HEK293 (cell line): ENCODE measurements at regions not wholly inside any gene's neighbourhood (a gene's known extent, or its start where the extent isn't known, plus 50 kb on each side); places are given as distances from the start of the nearest gene placed in this dataset.

Source experiments
- CTCF ChIA-PET: fragments of 350-600 bp; formaldehyde crosslinking; extraction: SDS; loops from one replicate; lab custom pipeline; 2021; ENCODE audit warnings: antibody characterized with exemption; lab: Yijun Ruan, JAX
- POLR2A ChIA-PET: fragments of 300-600 bp; formaldehyde crosslinking; extraction: SDS; loops from one replicate; lab custom pipeline; 2020; ENCODE audit warnings: antibody characterized with exemption, inconsistent platforms; lab: Yijun Ruan, JAX
- H3K27ac ChIP-seq: fragments of 200-500 bp; sonication (Bioruptor generic); 2 replicates; pipeline ENCODE4 v1.5.1; 2014; ENCODE audit warnings: low read depth, low read length, control low read depth, inconsistent platforms; ENCODE audit errors: extremely low read depth
- H3K36me3 ChIP-seq, 2 experiments: fragments of 200-500 bp in 1 of 2; sonication (Bioruptor generic) in 1 of 2; 1 replicate in 1 of 2; 2 replicates in 1 of 2; pipeline ENCODE4 v1.5.1; 2014 to 2017; ENCODE audit warnings: inconsistent platforms in 2 of 2, low read length in 2 of 2; ENCODE audit not compliant: control insufficient read depth in 2 of 2, insufficient read depth in 1 of 2
- H3K4me1 ChIP-seq: fragments of 200-500 bp; sonication (Bioruptor generic); 2 replicates; pipeline ENCODE4 v1.5.1; 2014; ENCODE audit warnings: mild to moderate bottlenecking, low read length, inconsistent platforms; ENCODE audit not compliant: control insufficient read depth, insufficient read depth
- H3K4me3 ChIP-seq: 2 replicates; pipeline ENCODE4 v1.5.1; 2011; ENCODE audit warnings: low read depth, mild to moderate bottlenecking, control low read depth, low read length, moderate library complexity
- H3K9me3 ChIP-seq: fragments of 200-500 bp; sonication (Bioruptor generic); 2 replicates; pipeline ENCODE4 v1.5.1; 2014; ENCODE audit warnings: low read depth, low read length, inconsistent platforms; ENCODE audit not compliant: control insufficient read depth, insufficient read depth
- ATF2 ChIP-seq: fragments of 450-650 bp; formaldehyde crosslinking; IDR thresholded peaks from 2 replicates; pipeline ENCODE4 v1.5.1; 2016; ENCODE audit warnings: missing biosample characterization, missing genetic modification characterization, low read depth
- BCL11B ChIP-seq: fragments of 450-650 bp; formaldehyde crosslinking; IDR thresholded peaks from 2 replicates; pipeline ENCODE4 v1.5.1; 2016; ENCODE audit warnings: low read depth, missing biosample characterization, missing genetic modification characterization
- OSR2 ChIP-seq: fragments of 450-650 bp; formaldehyde crosslinking; IDR thresholded peaks from 2 replicates; pipeline ENCODE4 v1.5.1; 2016; ENCODE audit warnings: missing biosample characterization, missing genetic modification characterization
- PRDM4 ChIP-seq: fragments of 450-650 bp; formaldehyde crosslinking; IDR thresholded peaks from 2 replicates; pipeline ENCODE4 v1.5.1; 2017; ENCODE audit warnings: missing biosample characterization, missing genetic modification characterization
- PRDM6 ChIP-seq: fragments of 450-650 bp; formaldehyde crosslinking; IDR thresholded peaks from 2 replicates; pipeline ENCODE4 v1.5.1; 2017; ENCODE audit warnings: missing biosample characterization, missing genetic modification characterization
- SETDB1 ChIP-seq: IDR thresholded peaks from one replicate; pipeline ENCODE4 v1.6.1; 2017; ENCODE audit warnings: mild to moderate bottlenecking, low read length, moderate library complexity, mixed read lengths; ENCODE audit not compliant: insufficient read length
- TRIM28 ChIP-seq: IDR thresholded peaks from 2 replicates; pipeline ENCODE4 v1.6.1; 2011; ENCODE audit warnings: low read length, control low read depth, borderline replicate concordance
- WT1 ChIP-seq: fragments of 450-650 bp; formaldehyde crosslinking; IDR thresholded peaks from 2 replicates; pipeline ENCODE4 v1.5.1; 2016; ENCODE audit warnings: missing biosample characterization, missing genetic modification characterization
- ZBTB10 ChIP-seq: fragments of 450-650 bp; formaldehyde crosslinking; IDR thresholded peaks from 2 replicates; pipeline ENCODE4 v1.5.1; 2016; ENCODE audit warnings: missing biosample characterization, missing genetic modification characterization
- ZBTB44 ChIP-seq: fragments of 450-650 bp; IDR thresholded peaks from 2 replicates; pipeline ENCODE4 v1.5.1; 2018; ENCODE audit warnings: missing biosample characterization, mild to moderate bottlenecking, missing genetic modification characterization
- ZBTB7A ChIP-seq: fragments of 450-650 bp; formaldehyde crosslinking; IDR thresholded peaks from 2 replicates; pipeline ENCODE4 v1.5.1; 2016; ENCODE audit warnings: low read depth, missing biosample characterization, missing genetic modification characterization
- ZFP69B ChIP-seq: fragments of 450-650 bp; formaldehyde crosslinking; IDR thresholded peaks from 2 replicates; pipeline ENCODE4 v1.5.1; 2016; ENCODE audit warnings: missing biosample characterization, missing genetic modification characterization
- ZNF121 ChIP-seq: fragments of 450-650 bp; formaldehyde crosslinking; IDR thresholded peaks from 2 replicates; pipeline ENCODE4 v1.5.1; 2016; ENCODE audit warnings: missing biosample characterization, missing genetic modification characterization
- ZNF155 ChIP-seq: fragments of 450-650 bp; formaldehyde crosslinking; IDR thresholded peaks from 2 replicates; pipeline ENCODE4 v1.5.1; 2016; ENCODE audit warnings: missing biosample characterization, missing genetic modification characterization
- ZNF274 ChIP-seq, 2 experiments: fragments of 200-500 bp in 1 of 2; fragments of 450-650 bp in 1 of 2; sonication (Bioruptor generic) in 1 of 2; formaldehyde crosslinking in 1 of 2; IDR thresholded peaks; 2 replicates each; pipeline versions ENCODE4 v1.5.1 to v1.6.1; 2014 to 2016; ENCODE audit warnings: borderline replicate concordance in 1 of 2, inconsistent platforms in 1 of 2, low read length in 1 of 2, missing biosample characterization in 1 of 2, missing genetic modification characterization in 1 of 2
- ZNF302 ChIP-seq: fragments of 450-650 bp; formaldehyde crosslinking; IDR thresholded peaks from 2 replicates; pipeline ENCODE4 v1.5.1; 2016; ENCODE audit warnings: missing biosample characterization, missing genetic modification characterization, low read depth
- ZNF433 ChIP-seq: fragments of 450-650 bp; formaldehyde crosslinking; IDR thresholded peaks from 2 replicates; pipeline ENCODE4 v1.5.1; 2016; ENCODE audit warnings: missing biosample characterization, missing genetic modification characterization, low read depth
- ZNF530 ChIP-seq: fragments of 450-650 bp; formaldehyde crosslinking; IDR thresholded peaks from 2 replicates; pipeline ENCODE4 v1.5.1; 2016; ENCODE audit warnings: low read depth, missing biosample characterization, missing genetic modification characterization
- ZNF561 ChIP-seq: fragments of 450-650 bp; IDR thresholded peaks from 2 replicates; pipeline ENCODE4 v1.5.1; 2018; ENCODE audit warnings: missing biosample characterization, missing genetic modification characterization, borderline replicate concordance
- ZNF600 ChIP-seq: fragments of 450-650 bp; formaldehyde crosslinking; IDR thresholded peaks from 2 replicates; pipeline ENCODE4 v1.5.1; 2016; ENCODE audit warnings: missing biosample characterization, missing genetic modification characterization
- ZNF621 ChIP-seq: fragments of 450-650 bp; formaldehyde crosslinking; IDR thresholded peaks from 2 replicates; pipeline ENCODE4 v1.5.1; 2017; ENCODE audit warnings: missing biosample characterization, missing genetic modification characterization
- ZNF626 ChIP-seq: fragments of 450-650 bp; sonication (Bioruptor Pico); formaldehyde crosslinking; IDR thresholded peaks from 2 replicates; pipeline ENCODE4 v1.5.1; 2018; ENCODE audit warnings: missing biosample characterization, missing genetic modification characterization, inconsistent platforms
- ZNF792 ChIP-seq: fragments of 450-650 bp; formaldehyde crosslinking; IDR thresholded peaks from 2 replicates; pipeline ENCODE4 v1.5.1; 2016; ENCODE audit warnings: missing biosample characterization, missing genetic modification characterization
- ZNF837 ChIP-seq: fragments of 450-650 bp; formaldehyde crosslinking; IDR thresholded peaks from 2 replicates; pipeline ENCODE4 v1.5.1; 2016; ENCODE audit warnings: missing biosample characterization, missing genetic modification characterization
- ZNF843 ChIP-seq: fragments of 450-650 bp; formaldehyde crosslinking; IDR thresholded peaks from 2 replicates; pipeline ENCODE4 v1.5.1; 2016; ENCODE audit warnings: missing biosample characterization, missing genetic modification characterization
- ZSCAN30 ChIP-seq: fragments of 450-650 bp; IDR thresholded peaks from 2 replicates; pipeline ENCODE4 v1.5.1; 2018; ENCODE audit warnings: missing biosample characterization, mild to moderate bottlenecking, missing genetic modification characterization, moderate library complexity

GRCh38 chr7:85516675-85517074 is 329.8 kb upstream of the SEMA3D start (continued):
- TF ChIP-seq TRIM28 (no peak), ZNF626 (tag by site-specific recombination) (no peak), ZFP69B (no peak)

GRCh38 chr7:85512790-85513189 is 325.9 kb upstream of the SEMA3D start:
- Histone ChIP-seq H3K27ac (no peak overlapping the region), H3K9me3 (no peaks in the 10 kb centered on the region)
- POLR2A ChIA-PET = no interaction called here
- peak; percentile 71 for TF ChIP-seq PRDM6 (tag by site-specific recombination)
- TF ChIP-seq ZNF843 (tag by site-specific recombination) = no peak
- TF ChIP-seq ZSCAN30 (tag by site-specific recombination) = no peak
- TF ChIP-seq BCL11B (tag by site-specific recombination) = no peak
- no peak for TF ChIP-seq ZNF600 (tag by site-specific recombination)
- TF ChIP-seq ZBTB44 (tag by site-specific recombination) = peak; percentile 59; the same call in 1 of the 2 replicates
- no peak for TF ChIP-seq ZNF561
- TF ChIP-seq SETDB1 = no peak
- TF ChIP-seq ZNF121 (tag by site-specific recombination) = no peak
- peak; percentile 60 for TF ChIP-seq OSR2 (tag by site-specific recombination)
- TF ChIP-seq ZNF837 (tag by site-specific recombination) = no peak
- TF ChIP-seq ZNF792 (tag by site-specific recombination) = no peak
- TF ChIP-seq ZNF155 (tag by site-specific recombination) = no peak
- no peak for TF ChIP-seq ZNF302 (tag by site-specific recombination)
- no peak for TF ChIP-seq ZNF274 (IDR thresholded peaks at IDR 0.05; ENCODE audit: low read length)
- TF ChIP-seq ZNF274 (tag by site-specific recombination; IDR thresholded peaks at IDR 0.05; ENCODE audit: borderline replicate concordance) = no peak
- TF ChIP-seq, all 188 proteins: peak for 3
- Histone ChIP-seq H3K4me3 (no peak overlapping the region), H3K36me3 (no peaks in the 10 kb centered on the region), H3K4me1 (peaks cover 4% of the 10 kb centered on the region; the same call in 1 of the 2 replicates)
- CTCF ChIA-PET = no interaction called here

- POLR2A ChIA-PET = no interaction called here
- H3K4me1 ChIP-seq = peaks cover 4% of the 10 kb centered on the region; the same call in 1 of the 2 replicates
- CTCF ChIA-PET = interaction anchor here (0.8 kb wide), 1 partner anchor 9 kb away, joined by 3 read pairs; no protein-coding TSS in a partner anchor
- H3K36me3 ChIP-seq = no peaks in the 10 kb centered on the region
- H3K27ac ChIP-seq = no peak overlapping the region
- no peak overlapping the region for H3K4me3 ChIP-seq
- H3K9me3 ChIP-seq = no peaks in the 10 kb centered on the region
- no peak for TF ChIP-seq ZNF530 (tag by site-specific recombination)
- no peak for TF ChIP-seq PRDM4 (tag by site-specific recombination)
- TF ChIP-seq ZBTB7A (tag by site-specific recombination) = no peak
- TF ChIP-seq ZNF621 (tag by site-specific recombination) = no peak
- TF ChIP-seq ZBTB10 (tag by site-specific recombination) = no peak
- TF ChIP-seq WT1 = no peak
- TF ChIP-seq ZNF433 = no peak
- TF ChIP-seq ATF2 (tag by site-specific recombination) = no peak
These were observed 323.4 kb upstream of the SEMA3D start for GRCh38 chr7:85510287-85510686.
